IMR-90 (cell line): ENCODE measurements at regions not wholly inside any gene's neighbourhood (a gene's known extent, or its start where the extent isn't known, plus 50 kb on each side); places are given as distances from the start of the nearest gene placed in this dataset.

ENCODE experiments used
- ATAC-seq: fragments of 200-7000 bp; cut with Tn5 transposase; 2 replicates; pipeline ENCODE4 v1.9.1; 2020; ENCODE audit warnings: low read depth, mild to moderate bottlenecking, moderate library complexity
- BruUV-seq: library from RNA; stranded (reverse); fragments of 400-500 nt; replicated peaks from 2 replicates; lab custom pipeline; 2021; lab: Mats Ljungman, UMichigan
- CTCF ChIA-PET: fragments of 300-600 bp; formaldehyde crosslinking; extraction: SDS; loops from one replicate; lab custom pipeline; 2021; ENCODE audit warnings: antibody characterized with exemption; lab: Yijun Ruan, JAX
- POLR2A ChIA-PET: fragments of 300-600 bp; sonication (Branson Sonifier 250); formaldehyde crosslinking; loops from one replicate; lab custom pipeline; 2022; ENCODE audit warnings: antibody characterized with exemption; ENCODE audit not compliant: unreplicated experiment; lab: Charles Lee
- DNase-seq: peaks from one replicate; pipeline ENCODE4 v3.0.0; 2013
- H2AFZ ChIP-seq: replicated peaks from 2 replicates; pipeline ENCODE3; 2013; ENCODE audit warnings: low read length, mild to moderate bottlenecking; ENCODE audit not compliant: poor library complexity
- H2AK5ac ChIP-seq: 2 replicates; pipeline ENCODE4 v1.6.1; 2013; ENCODE audit warnings: low read depth, low read length, inconsistent platforms
- H2AK9ac ChIP-seq: replicated peaks from 2 replicates; pipeline ENCODE3; 2013; ENCODE audit warnings: mild to moderate bottlenecking, low read depth, low read length, moderate library complexity; ENCODE audit not compliant: poor library complexity
- H2BK120ac ChIP-seq: 2 replicates; pipeline ENCODE4 v1.6.1; 2013; ENCODE audit warnings: low read depth, low read length, inconsistent platforms
- H2BK15ac ChIP-seq: 3 replicates; pipeline ENCODE4 v1.6.1; 2013; ENCODE audit warnings: low read depth, low read length, inconsistent platforms
- H2BK20ac ChIP-seq: 2 replicates; pipeline ENCODE4 v1.6.1; 2013; ENCODE audit warnings: low read depth, mild to moderate bottlenecking, inconsistent platforms, low read length, moderate library complexity
- H2BK5ac ChIP-seq: 2 replicates; pipeline ENCODE4 v1.6.1; 2013; ENCODE audit warnings: mild to moderate bottlenecking, low read depth, low read length, inconsistent platforms; ENCODE audit not compliant: poor library complexity, severe bottlenecking
- H3K14ac ChIP-seq: replicated peaks from 2 replicates; pipeline ENCODE4 v1.6.1; 2013; ENCODE audit warnings: low read depth, low read length, inconsistent platforms
- H3K18ac ChIP-seq: 2 replicates; pipeline ENCODE4 v1.6.1; 2013; ENCODE audit warnings: low read depth, low read length, control low read depth
- H3K23ac ChIP-seq: 2 replicates; pipeline ENCODE4 v1.6.1; 2013; ENCODE audit warnings: low read depth, low read length, inconsistent platforms
- H3K27ac ChIP-seq: 2 replicates; pipeline ENCODE4 v1.5.1; 2013; ENCODE audit warnings: mild to moderate bottlenecking, control low read depth, low read length; ENCODE audit not compliant: insufficient read depth
- H3K27me3 ChIP-seq: 2 replicates; pipeline ENCODE4 v1.6.1; 2013; ENCODE audit warnings: low read length; ENCODE audit not compliant: control insufficient read depth, insufficient read depth
- H3K36me3 ChIP-seq: 2 replicates; pipeline ENCODE4 v1.6.1; 2013; ENCODE audit warnings: low read length, mixed read lengths; ENCODE audit not compliant: control insufficient read depth, insufficient read depth
- H3K4ac ChIP-seq: 2 replicates; pipeline ENCODE4 v1.6.1; 2013; ENCODE audit warnings: low read depth, low read length, inconsistent platforms
- H3K4me1 ChIP-seq: 2 replicates; pipeline ENCODE4 v1.6.1; 2013; ENCODE audit warnings: low read length, mixed read lengths; ENCODE audit not compliant: control insufficient read depth, insufficient read depth
- H3K4me2 ChIP-seq: 2 replicates; pipeline ENCODE4 v1.6.1; 2013; ENCODE audit warnings: low read depth, mild to moderate bottlenecking, control low read depth, low read length, moderate library complexity
- H3K4me3 ChIP-seq: 2 replicates; pipeline ENCODE4 v1.5.1; 2013; ENCODE audit warnings: low read depth, mild to moderate bottlenecking, control low read depth, low read length, moderate library complexity; ENCODE audit not compliant: insufficient read depth
- H3K56ac ChIP-seq: 2 replicates; pipeline ENCODE4 v1.6.1; 2013; ENCODE audit warnings: low read length, inconsistent platforms; ENCODE audit not compliant: insufficient read depth; ENCODE audit errors: extremely low read depth
- H3K79me1 ChIP-seq, 2 experiments: 2 replicates each; pipeline ENCODE4 v1.6.1; 2013; ENCODE audit warnings: low read length in 2 of 2, inconsistent platforms in 1 of 2, low read depth in 1 of 2
- H3K9ac ChIP-seq: 2 replicates; pipeline ENCODE4 v1.6.1; 2013; ENCODE audit warnings: low read depth, low read length, control low read depth
- H3K9me1 ChIP-seq: 2 replicates; pipeline ENCODE4 v1.6.1; 2013; ENCODE audit warnings: low read length, inconsistent platforms; ENCODE audit not compliant: insufficient read depth
- H3K9me3 ChIP-seq: 2 replicates; pipeline ENCODE4 v1.6.1; 2013; ENCODE audit warnings: low read length; ENCODE audit not compliant: control insufficient read depth, insufficient read depth
- H4K20me1 ChIP-seq: 2 replicates; pipeline ENCODE4 v1.6.1; 2013; ENCODE audit warnings: low read length, inconsistent platforms; ENCODE audit not compliant: insufficient read depth
- H4K5ac ChIP-seq: 2 replicates; pipeline ENCODE4 v1.6.1; 2013; ENCODE audit warnings: mild to moderate bottlenecking, low read depth, low read length, control low read depth
- H4K8ac ChIP-seq, 2 experiments: 2 replicates each; pipeline ENCODE4 v1.6.1; 2013; ENCODE audit warnings: low read depth in 2 of 2, low read length in 2 of 2, control low read depth in 1 of 2, inconsistent platforms in 1 of 2
- H4K91ac ChIP-seq: 2 replicates; pipeline ENCODE4 v1.6.1; 2013; ENCODE audit warnings: low read depth, low read length, inconsistent platforms; ENCODE audit not compliant: insufficient read depth
- BHLHE40 ChIP-seq: fragments of 150-350 bp; IDR thresholded peaks from 2 replicates; pipeline ENCODE4 v1.6.1; 2016; ENCODE audit warnings: mild to moderate bottlenecking, low read depth, low read length
- CEBPB ChIP-seq: IDR thresholded peaks from 2 replicates; pipeline ENCODE4 v1.6.1; 2012; ENCODE audit warnings: low read depth, low read length, improper control_type of control experiment
- CHD1 ChIP-seq: IDR thresholded peaks from 2 replicates; pipeline ENCODE4 v1.6.1; 2012; ENCODE audit warnings: low read depth, low read length, improper control_type of control experiment
- FOS ChIP-seq: fragments of 150-350 bp; IDR thresholded peaks from 2 replicates; pipeline ENCODE4 v1.6.1; 2016; ENCODE audit warnings: low read depth, low read length
- MAFK ChIP-seq: IDR thresholded peaks from 2 replicates; pipeline ENCODE4 v1.6.1; 2012; ENCODE audit warnings: low read depth, low read length, improper control_type of control experiment
- MAZ ChIP-seq: IDR thresholded peaks from 2 replicates; pipeline ENCODE4 v1.6.1; 2012; ENCODE audit warnings: low read depth, mild to moderate bottlenecking, low read length, improper control_type of control experiment, moderate library complexity, borderline replicate concordance
- MXI1 ChIP-seq: IDR thresholded peaks from 2 replicates; pipeline ENCODE4 v1.6.1; 2012; ENCODE audit warnings: low read depth, mild to moderate bottlenecking, low read length, moderate library complexity, borderline replicate concordance
- NFE2L2 ChIP-seq: fragments of 150-350 bp; IDR thresholded peaks from 2 replicates; pipeline ENCODE4 v1.6.1; 2016; ENCODE audit warnings: low read depth, mild to moderate bottlenecking, low read length
- POLR2A ChIP-seq: IDR thresholded peaks from 2 replicates; pipeline ENCODE4 v1.6.1; 2012; ENCODE audit warnings: mild to moderate bottlenecking, low read depth, low read length
- RAD21 ChIP-seq: IDR thresholded peaks from 2 replicates; pipeline ENCODE4 v1.6.1; 2012; ENCODE audit warnings: low read length, improper control_type of control experiment
- RCOR1 ChIP-seq: IDR thresholded peaks from 2 replicates; pipeline ENCODE4 v1.6.1; 2012; ENCODE audit warnings: mild to moderate bottlenecking, low read length, improper control_type of control experiment; ENCODE audit not compliant: insufficient replicate concordance
- RFX5 ChIP-seq: IDR thresholded peaks from 2 replicates; pipeline ENCODE4 v1.8.0; 2012; ENCODE audit warnings: low read depth, mild to moderate bottlenecking, low read length, moderate library complexity
- SMC3 ChIP-seq: fragments of 150-350 bp; IDR thresholded peaks from 2 replicates; pipeline ENCODE4 v1.6.1; 2016; ENCODE audit warnings: low read depth, mild to moderate bottlenecking, antibody characterized with exemption, low read length, moderate library complexity
- WGBS, 2 experiments: methylation state at CpG; one replicate each; pipeline versions ENCODE4 v1.1.5 to v1.1.7; 2013; ENCODE audit warnings: missing lambda C conversion rate in 2 of 2; ENCODE audit not compliant: insufficient read length in 1 of 2; ENCODE audit errors: extremely low coverage in 2 of 2; 5-methylcytosine and 5-hydroxymethylcytosine counted together
- dilution Hi-C: fragments of 300-500 bp; cut with HindIII; formaldehyde crosslinking; loops from one replicate; pipeline ENCODE4 v1.14.3; 2018; ENCODE audit warnings: low sequenced_read_pairs; ENCODE audit not compliant: unreplicated experiment
- in situ Hi-C: fragments of 300-500 bp; cut with MboI; formaldehyde crosslinking; loops from 3 replicates; pipeline ENCODE4 v1.14.3; 2019; ENCODE audit warnings: low sequenced_read_pairs, inconsistent platforms, mixed read lengths
- intact Hi-C: fragments of 100-400 bp; cut with micrococcal nuclease; formaldehyde crosslinking; loops from 2 replicates; pipeline ENCODE4 v1.10.0; 2022
- TF ChIP-seq, protein P1 (sequence below): fragments of 150-350 bp; IDR thresholded peaks from 2 replicates; pipeline ENCODE4 v1.6.1; 2017; ENCODE audit warnings: mild to moderate bottlenecking, antibody characterized with exemption, low read length, low read depth
- TF ChIP-seq, protein P2 (sequence below): conservative IDR thresholded peaks from 2 replicates; pipeline ENCODE4 v1.5.1; 2012; ENCODE audit warnings: mild to moderate bottlenecking, low read depth, low read length, improper control_type of control experiment
- TF ChIP-seq, protein P3 (sequence below): fragments of 150-350 bp; IDR thresholded peaks from 2 replicates; pipeline ENCODE4 v1.6.1; 2016; ENCODE audit warnings: low read depth, mild to moderate bottlenecking, low read length, moderate library complexity, borderline replicate concordance

DNA sequence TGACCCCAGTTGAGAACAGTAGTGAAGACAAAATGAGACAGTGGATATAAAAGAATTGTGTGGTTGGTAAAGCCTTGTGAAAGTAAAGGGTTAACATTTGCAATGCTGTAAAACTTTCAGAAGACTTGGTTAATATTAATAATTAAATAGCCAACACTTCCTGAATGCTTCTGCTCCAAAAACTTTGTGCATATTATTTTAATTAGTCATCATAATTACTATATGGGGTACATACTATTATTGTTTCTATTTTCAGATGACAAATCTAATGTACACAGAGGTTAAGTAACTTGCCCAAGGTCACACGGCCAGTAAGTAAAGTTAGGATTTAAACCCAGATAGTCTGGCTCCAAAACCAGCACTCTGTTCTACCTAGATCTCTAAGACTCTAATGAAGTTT lies 291.3 kb downstream of the OGFRL1 start:
- no peak overlapping the region for H3K4ac ChIP-seq
- DNase-seq, result no peak
- ChIA-PET POLR2A (no interaction called here), CTCF (interaction anchor here (1.3 kb wide), 1 partner anchor 20 kb away, joined by 4 read pairs; no protein-coding TSS in a partner anchor)
- H3K23ac ChIP-seq, result no peak overlapping the region
- no peak overlapping the region for H3K18ac ChIP-seq
- no peak overlapping the region for H4K91ac ChIP-seq
- dilution Hi-C loops, result no loop called here
- H3K4me2 ChIP-seq, result no peak overlapping the region
- H4K8ac ChIP-seq, result no peak overlapping the region
- in situ Hi-C loops, result no loop called here
- no peak overlapping the region for H3K4me3 ChIP-seq
- no peaks in the 10 kb centered on the region for H3K9me3 ChIP-seq
- H2BK15ac ChIP-seq, result no peak overlapping the region
- H4K5ac ChIP-seq, result no peak overlapping the region
- no peaks in the 10 kb centered on the region for H3K79me1 ChIP-seq
- no peaks in the 10 kb centered on the region for H3K9me1 ChIP-seq
- H2AK5ac ChIP-seq, result no peak overlapping the region
- no peak for ATAC-seq
- no peaks in the 10 kb centered on the region for H3K4me1 ChIP-seq
- H4K20me1 ChIP-seq, result no peaks in the 10 kb centered on the region
- H3K9ac ChIP-seq, result no peak overlapping the region
- no peak overlapping the region for H2AFZ ChIP-seq
- no TSS peak for BruUV-seq
- intact Hi-C loops, result no loop called here
- no peak overlapping the region for H3K14ac ChIP-seq
- TF ChIP-seq, protein P1, sequence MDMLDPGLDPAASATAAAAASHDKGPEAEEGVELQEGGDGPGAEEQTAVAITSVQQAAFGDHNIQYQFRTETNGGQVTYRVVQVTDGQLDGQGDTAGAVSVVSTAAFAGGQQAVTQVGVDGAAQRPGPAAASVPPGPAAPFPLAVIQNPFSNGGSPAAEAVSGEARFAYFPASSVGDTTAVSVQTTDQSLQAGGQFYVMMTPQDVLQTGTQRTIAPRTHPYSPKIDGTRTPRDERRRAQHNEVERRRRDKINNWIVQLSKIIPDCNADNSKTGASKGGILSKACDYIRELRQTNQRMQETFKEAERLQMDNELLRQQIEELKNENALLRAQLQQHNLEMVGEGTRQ, result no peak
- TF ChIP-seq, protein P2, sequence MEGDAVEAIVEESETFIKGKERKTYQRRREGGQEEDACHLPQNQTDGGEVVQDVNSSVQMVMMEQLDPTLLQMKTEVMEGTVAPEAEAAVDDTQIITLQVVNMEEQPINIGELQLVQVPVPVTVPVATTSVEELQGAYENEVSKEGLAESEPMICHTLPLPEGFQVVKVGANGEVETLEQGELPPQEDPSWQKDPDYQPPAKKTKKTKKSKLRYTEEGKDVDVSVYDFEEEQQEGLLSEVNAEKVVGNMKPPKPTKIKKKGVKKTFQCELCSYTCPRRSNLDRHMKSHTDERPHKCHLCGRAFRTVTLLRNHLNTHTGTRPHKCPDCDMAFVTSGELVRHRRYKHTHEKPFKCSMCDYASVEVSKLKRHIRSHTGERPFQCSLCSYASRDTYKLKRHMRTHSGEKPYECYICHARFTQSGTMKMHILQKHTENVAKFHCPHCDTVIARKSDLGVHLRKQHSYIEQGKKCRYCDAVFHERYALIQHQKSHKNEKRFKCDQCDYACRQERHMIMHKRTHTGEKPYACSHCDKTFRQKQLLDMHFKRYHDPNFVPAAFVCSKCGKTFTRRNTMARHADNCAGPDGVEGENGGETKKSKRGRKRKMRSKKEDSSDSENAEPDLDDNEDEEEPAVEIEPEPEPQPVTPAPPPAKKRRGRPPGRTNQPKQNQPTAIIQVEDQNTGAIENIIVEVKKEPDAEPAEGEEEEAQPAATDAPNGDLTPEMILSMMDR, result no peak
- TF ChIP-seq CHD1 (no peak), RAD21 (no peak), RFX5 (no peak), FOS (no peak), MXI1 (no peak), RCOR1 (no peak), NFE2L2 (no peak), MAFK (no peak), POLR2A (no peak), MAZ (no peak), SMC3 (no peak), BHLHE40 (no peak), CEBPB (no peak)
- TF ChIP-seq, protein P3, sequence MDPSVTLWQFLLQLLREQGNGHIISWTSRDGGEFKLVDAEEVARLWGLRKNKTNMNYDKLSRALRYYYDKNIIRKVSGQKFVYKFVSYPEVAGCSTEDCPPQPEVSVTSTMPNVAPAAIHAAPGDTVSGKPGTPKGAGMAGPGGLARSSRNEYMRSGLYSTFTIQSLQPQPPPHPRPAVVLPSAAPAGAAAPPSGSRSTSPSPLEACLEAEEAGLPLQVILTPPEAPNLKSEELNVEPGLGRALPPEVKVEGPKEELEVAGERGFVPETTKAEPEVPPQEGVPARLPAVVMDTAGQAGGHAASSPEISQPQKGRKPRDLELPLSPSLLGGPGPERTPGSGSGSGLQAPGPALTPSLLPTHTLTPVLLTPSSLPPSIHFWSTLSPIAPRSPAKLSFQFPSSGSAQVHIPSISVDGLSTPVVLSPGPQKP, result no peak
- no peak overlapping the region for H3K27ac ChIP-seq
- H3K56ac ChIP-seq, result no peak overlapping the region
- no peaks in the 10 kb centered on the region; the same call in 1 of the 2 replicates for H3K27me3 ChIP-seq
- no peaks in the 10 kb centered on the region for H3K36me3 ChIP-seq
- no peak overlapping the region for H2BK20ac ChIP-seq
- H2BK120ac ChIP-seq, result no peak overlapping the region
- no peak overlapping the region for H2AK9ac ChIP-seq
- no peak overlapping the region for H2BK5ac ChIP-seq
- WGBS, 2 experiments, result no CpG with 5 or more reads among the region's 1 CpG
